GM23338 (cell line): ENCODE measurements at regions not wholly inside any gene's neighbourhood (a gene's known extent, or its start where the extent isn't known, plus 50 kb on each side); places are given as distances from the start of the nearest gene placed in this dataset.

ENCODE experiments used
- ATAC-seq: fragments of 200-7000 bp; cut with Tn5 transposase; 3 replicates; pipeline ENCODE4 v1.9.1; 2020
- DNase-seq: peaks from one replicate; pipeline ENCODE4 v3.0.0-alpha.2; 2015; ENCODE audit warnings: low spot score
- H2AFZ ChIP-seq: fragments of 200-600 bp; sonication (generic); 2 replicates; pipeline ENCODE4 v1.8.0; 2016; ENCODE audit warnings: antibody characterized with exemption, mild to moderate bottlenecking, moderate library complexity
- H3F3A ChIP-seq: fragments of 200-600 bp; sonication (generic); replicated peaks from 2 replicates; pipeline ENCODE4 v1.8.0; 2017; ENCODE audit warnings: antibody characterized with exemption, mixed run types, low read depth
- H3K27ac ChIP-seq: fragments of 200-600 bp; sonication (generic); 2 replicates; pipeline ENCODE4 v1.6.1; 2016; ENCODE audit warnings: low read depth
- H3K27me3 ChIP-seq: fragments of 200-600 bp; sonication (generic); 2 replicates; pipeline ENCODE4 v1.8.0; 2016; ENCODE audit warnings: mild to moderate bottlenecking, mixed run types, moderate library complexity; ENCODE audit not compliant: insufficient read depth
- H3K36me3 ChIP-seq: fragments of 200-600 bp; sonication (generic); 2 replicates; pipeline ENCODE4 v1.8.0; 2016; ENCODE audit warnings: mild to moderate bottlenecking; ENCODE audit not compliant: insufficient read depth
- H3K4me1 ChIP-seq: fragments of 200-600 bp; sonication (generic); 2 replicates; pipeline ENCODE4 v1.8.0; 2016; ENCODE audit warnings: mild to moderate bottlenecking, moderate library complexity; ENCODE audit not compliant: insufficient read depth
- H3K4me2 ChIP-seq: fragments of 200-600 bp; sonication (generic); 2 replicates; pipeline ENCODE4 v1.7.1; 2017; ENCODE audit warnings: mixed run types
- H3K4me3 ChIP-seq: fragments of 200-600 bp; sonication (generic); 2 replicates; pipeline ENCODE4 v1.6.1; 2016; ENCODE audit warnings: mixed run types
- H3K79me2 ChIP-seq: fragments of 200-600 bp; sonication (generic); replicated peaks from 2 replicates; pipeline ENCODE4 v1.8.0; 2017; ENCODE audit warnings: mild to moderate bottlenecking; ENCODE audit not compliant: insufficient read depth
- H3K9me2 ChIP-seq: fragments of 200-600 bp; sonication (generic); 2 replicates; pipeline ENCODE4 v1.8.0; 2017; ENCODE audit not compliant: insufficient read depth
- H4K20me1 ChIP-seq: fragments of 200-600 bp; sonication (generic); replicated peaks from 2 replicates; pipeline ENCODE4 v1.8.0; 2017; ENCODE audit warnings: mild to moderate bottlenecking; ENCODE audit not compliant: insufficient read depth
- H3K27ac Mint-ChIP-seq: 2 replicates; pipeline ENCODE4 v1.8.0; 2020; ENCODE audit warnings: inconsistent platforms, mild to moderate bottlenecking, moderate library complexity, mixed read lengths
- H3K27me3 Mint-ChIP-seq: 3 replicates; pipeline ENCODE4 v1.8.0; 2022; ENCODE audit warnings: low read depth, mild to moderate bottlenecking, moderate library complexity, mixed read lengths, inconsistent platforms; ENCODE audit not compliant: insufficient read depth, poor library complexity
- H3K36me3 Mint-ChIP-seq: 3 replicates; pipeline ENCODE4 v1.8.0; 2021; ENCODE audit warnings: low read depth, mild to moderate bottlenecking, inconsistent platforms, moderate library complexity, mixed read lengths
- H3K4me1 Mint-ChIP-seq: 3 replicates; pipeline ENCODE4 v1.8.0; 2020; ENCODE audit warnings: mild to moderate bottlenecking, inconsistent platforms, mixed read lengths
- H3K4me3 Mint-ChIP-seq: 3 replicates; pipeline ENCODE4 v1.8.0; 2021; ENCODE audit warnings: moderate library complexity, mild to moderate bottlenecking, inconsistent platforms, mixed read lengths
- H3K9me3 Mint-ChIP-seq: 3 replicates; pipeline ENCODE4 v1.8.0; 2020; ENCODE audit warnings: moderate library complexity, mild to moderate bottlenecking, inconsistent platforms, mixed read lengths
- ZNF114 ChIP-seq: fragments of 250-450 bp; sonication (Bioruptor Pico); IDR thresholded peaks from 2 replicates; pipeline ENCODE4 v1.5.0; 2020; ENCODE audit warnings: mild to moderate bottlenecking, moderate library complexity
- TF ChIP-seq, protein P1 (sequence below): IDR thresholded peaks from 2 replicates; pipeline ENCODE4 v1.6.1; 2016; ENCODE audit warnings: antibody characterized with exemption
- TF ChIP-seq, protein P2 (sequence below): fragments of 250-450 bp; sonication (Bioruptor Pico); IDR thresholded peaks from 2 replicates; pipeline ENCODE4 v1.5.0; 2020; ENCODE audit warnings: mild to moderate bottlenecking, moderate library complexity
- TF ChIP-seq, protein P3 (sequence below), 2 experiments: fragments of 200-600 bp in 1 of 2; sonication (generic) in 1 of 2; conservative IDR thresholded peaks; 2 replicates each; pipeline versions ENCODE4 v1.5.1 to v1.6.1; 2016 to 2017; ENCODE audit warnings: antibody characterized with exemption in 2 of 2, low read depth in 2 of 2, mild to moderate bottlenecking in 2 of 2, moderate library complexity in 1 of 2

DNA sequence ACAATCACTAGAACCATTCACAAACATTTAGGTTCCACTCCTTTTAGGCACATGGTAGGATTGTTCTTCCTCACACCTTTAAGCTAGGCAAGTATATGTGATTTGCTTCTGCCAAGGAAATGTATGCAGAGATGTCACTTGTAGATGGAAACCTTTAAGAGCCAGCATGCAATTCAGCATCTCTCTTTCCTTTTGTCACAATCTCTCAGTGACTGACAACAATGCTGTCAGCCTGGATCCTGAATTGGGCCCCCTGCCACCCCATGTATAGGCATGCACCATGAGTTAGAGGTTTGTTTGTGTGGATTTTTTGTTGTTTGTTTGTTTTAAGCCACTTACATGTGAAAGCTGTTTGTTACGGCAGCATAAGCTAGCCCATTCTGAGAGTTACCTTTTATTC is 169.6 kb upstream of the PDE1C start:
- Mint-ChIP-seq H3K4me1 (no peaks in the 10 kb centered on the region), H3K27me3 (no peaks in the 10 kb centered on the region), H3K27ac (no peak overlapping the region), H3K36me3 (no peaks in the 10 kb centered on the region), H3K9me3 (no peaks in the 10 kb centered on the region; the same call in 2 of the 3 replicates), H3K4me3 (no peak overlapping the region)
- Histone ChIP-seq H3F3A (no peaks in the 10 kb centered on the region), H3K79me2 (no peaks in the 10 kb centered on the region), H3K36me3 (no peaks in the 10 kb centered on the region), H3K4me3 (no peak overlapping the region), H2AFZ (peak overlapping the region; percentile 16; the same call in 1 of the 2 replicates), H3K4me1 (no peaks in the 10 kb centered on the region), H3K4me2 (no peak overlapping the region), H4K20me1 (no peaks in the 10 kb centered on the region), H3K27ac (no peak overlapping the region), H3K9me2 (no peaks in the 10 kb centered on the region), H3K27me3 (no peaks in the 10 kb centered on the region)
- no peak for DNase-seq
- TF ChIP-seq, protein P1, sequence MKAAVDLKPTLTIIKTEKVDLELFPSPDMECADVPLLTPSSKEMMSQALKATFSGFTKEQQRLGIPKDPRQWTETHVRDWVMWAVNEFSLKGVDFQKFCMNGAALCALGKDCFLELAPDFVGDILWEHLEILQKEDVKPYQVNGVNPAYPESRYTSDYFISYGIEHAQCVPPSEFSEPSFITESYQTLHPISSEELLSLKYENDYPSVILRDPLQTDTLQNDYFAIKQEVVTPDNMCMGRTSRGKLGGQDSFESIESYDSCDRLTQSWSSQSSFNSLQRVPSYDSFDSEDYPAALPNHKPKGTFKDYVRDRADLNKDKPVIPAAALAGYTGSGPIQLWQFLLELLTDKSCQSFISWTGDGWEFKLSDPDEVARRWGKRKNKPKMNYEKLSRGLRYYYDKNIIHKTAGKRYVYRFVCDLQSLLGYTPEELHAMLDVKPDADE = no peak
- TF ChIP-seq, protein P2, sequence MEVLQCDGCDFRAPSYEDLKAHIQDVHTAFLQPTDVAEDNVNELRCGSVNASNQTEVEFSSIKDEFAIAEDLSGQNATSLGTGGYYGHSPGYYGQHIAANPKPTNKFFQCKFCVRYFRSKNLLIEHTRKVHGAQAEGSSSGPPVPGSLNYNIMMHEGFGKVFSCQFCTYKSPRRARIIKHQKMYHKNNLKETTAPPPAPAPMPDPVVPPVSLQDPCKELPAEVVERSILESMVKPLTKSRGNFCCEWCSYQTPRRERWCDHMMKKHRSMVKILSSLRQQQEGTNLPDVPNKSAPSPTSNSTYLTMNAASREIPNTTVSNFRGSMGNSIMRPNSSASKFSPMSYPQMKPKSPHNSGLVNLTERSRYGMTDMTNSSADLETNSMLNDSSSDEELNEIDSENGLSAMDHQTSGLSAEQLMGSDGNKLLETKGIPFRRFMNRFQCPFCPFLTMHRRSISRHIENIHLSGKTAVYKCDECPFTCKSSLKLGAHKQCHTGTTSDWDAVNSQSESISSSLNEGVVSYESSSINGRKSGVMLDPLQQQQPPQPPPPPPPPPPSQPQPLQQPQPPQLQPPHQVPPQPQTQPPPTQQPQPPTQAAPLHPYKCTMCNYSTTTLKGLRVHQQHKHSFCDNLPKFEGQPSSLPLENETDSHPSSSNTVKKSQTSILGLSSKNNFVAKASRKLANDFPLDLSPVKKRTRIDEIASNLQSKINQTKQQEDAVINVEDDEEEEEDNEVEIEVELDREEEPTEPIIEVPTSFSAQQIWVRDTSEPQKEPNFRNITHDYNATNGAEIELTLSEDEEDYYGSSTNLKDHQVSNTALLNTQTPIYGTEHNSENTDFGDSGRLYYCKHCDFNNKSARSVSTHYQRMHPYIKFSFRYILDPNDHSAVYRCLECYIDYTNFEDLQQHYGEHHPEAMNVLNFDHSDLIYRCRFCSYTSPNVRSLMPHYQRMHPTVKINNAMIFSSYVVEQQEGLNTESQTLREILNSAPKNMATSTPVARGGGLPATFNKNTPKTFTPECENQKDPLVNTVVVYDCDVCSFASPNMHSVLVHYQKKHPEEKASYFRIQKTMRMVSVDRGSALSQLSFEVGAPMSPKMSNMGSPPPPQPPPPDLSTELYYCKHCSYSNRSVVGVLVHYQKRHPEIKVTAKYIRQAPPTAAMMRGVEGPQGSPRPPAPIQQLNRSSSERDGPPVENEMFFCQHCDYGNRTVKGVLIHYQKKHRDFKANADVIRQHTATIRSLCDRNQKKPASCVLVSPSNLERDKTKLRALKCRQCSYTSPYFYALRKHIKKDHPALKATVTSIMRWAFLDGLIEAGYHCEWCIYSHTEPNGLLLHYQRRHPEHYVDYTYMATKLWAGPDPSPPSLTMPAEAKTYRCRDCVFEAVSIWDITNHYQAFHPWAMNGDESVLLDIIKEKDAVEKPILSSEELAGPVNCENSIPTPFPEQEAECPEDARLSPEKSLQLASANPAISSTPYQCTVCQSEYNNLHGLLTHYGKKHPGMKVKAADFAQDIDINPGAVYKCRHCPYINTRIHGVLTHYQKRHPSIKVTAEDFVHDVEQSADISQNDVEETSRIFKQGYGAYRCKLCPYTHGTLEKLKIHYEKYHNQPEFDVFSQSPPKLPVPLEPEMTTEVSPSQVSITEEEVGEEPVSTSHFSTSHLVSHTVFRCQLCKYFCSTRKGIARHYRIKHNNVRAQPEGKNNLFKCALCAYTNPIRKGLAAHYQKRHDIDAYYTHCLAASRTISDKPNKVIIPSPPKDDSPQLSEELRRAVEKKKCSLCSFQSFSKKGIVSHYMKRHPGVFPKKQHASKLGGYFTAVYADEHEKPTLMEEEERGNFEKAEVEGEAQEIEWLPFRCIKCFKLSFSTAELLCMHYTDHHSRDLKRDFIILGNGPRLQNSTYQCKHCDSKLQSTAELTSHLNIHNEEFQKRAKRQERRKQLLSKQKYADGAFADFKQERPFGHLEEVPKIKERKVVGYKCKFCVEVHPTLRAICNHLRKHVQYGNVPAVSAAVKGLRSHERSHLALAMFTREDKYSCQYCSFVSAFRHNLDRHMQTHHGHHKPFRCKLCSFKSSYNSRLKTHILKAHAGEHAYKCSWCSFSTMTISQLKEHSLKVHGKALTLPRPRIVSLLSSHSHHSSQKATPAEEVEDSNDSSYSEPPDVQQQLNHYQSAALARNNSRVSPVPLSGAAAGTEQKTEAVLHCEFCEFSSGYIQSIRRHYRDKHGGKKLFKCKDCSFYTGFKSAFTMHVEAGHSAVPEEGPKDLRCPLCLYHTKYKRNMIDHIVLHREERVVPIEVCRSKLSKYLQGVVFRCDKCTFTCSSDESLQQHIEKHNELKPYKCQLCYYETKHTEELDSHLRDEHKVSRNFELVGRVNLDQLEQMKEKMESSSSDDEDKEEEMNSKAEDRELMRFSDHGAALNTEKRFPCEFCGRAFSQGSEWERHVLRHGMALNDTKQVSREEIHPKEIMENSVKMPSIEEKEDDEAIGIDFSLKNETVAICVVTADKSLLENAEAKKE (CRISPR knock-in tag) = no peak
- TF ChIP-seq, protein P3, sequence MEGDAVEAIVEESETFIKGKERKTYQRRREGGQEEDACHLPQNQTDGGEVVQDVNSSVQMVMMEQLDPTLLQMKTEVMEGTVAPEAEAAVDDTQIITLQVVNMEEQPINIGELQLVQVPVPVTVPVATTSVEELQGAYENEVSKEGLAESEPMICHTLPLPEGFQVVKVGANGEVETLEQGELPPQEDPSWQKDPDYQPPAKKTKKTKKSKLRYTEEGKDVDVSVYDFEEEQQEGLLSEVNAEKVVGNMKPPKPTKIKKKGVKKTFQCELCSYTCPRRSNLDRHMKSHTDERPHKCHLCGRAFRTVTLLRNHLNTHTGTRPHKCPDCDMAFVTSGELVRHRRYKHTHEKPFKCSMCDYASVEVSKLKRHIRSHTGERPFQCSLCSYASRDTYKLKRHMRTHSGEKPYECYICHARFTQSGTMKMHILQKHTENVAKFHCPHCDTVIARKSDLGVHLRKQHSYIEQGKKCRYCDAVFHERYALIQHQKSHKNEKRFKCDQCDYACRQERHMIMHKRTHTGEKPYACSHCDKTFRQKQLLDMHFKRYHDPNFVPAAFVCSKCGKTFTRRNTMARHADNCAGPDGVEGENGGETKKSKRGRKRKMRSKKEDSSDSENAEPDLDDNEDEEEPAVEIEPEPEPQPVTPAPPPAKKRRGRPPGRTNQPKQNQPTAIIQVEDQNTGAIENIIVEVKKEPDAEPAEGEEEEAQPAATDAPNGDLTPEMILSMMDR (conservative IDR thresholded peaks at IDR 0.05; ENCODE audit: low read depth in 2 of 2) = no peak
- no peak for TF ChIP-seq ZNF114 (CRISPR knock-in tag)
- ATAC-seq = no peak; the same call in 2 of the 3 replicates
